Stimulated activated naive CD8-positive, alpha-beta T cell treated with anti-CD3 and anti-CD28 coated beads, Interleukin-15, Interleukin-2, amounts not matched to agents 100 ng/mL and 50 ng/mL, for 24 hours (primary cell): ENCODE measurements at regions not wholly inside any gene's neighbourhood (a gene's known extent, or its start where the extent isn't known, plus 50 kb on each side); places are given as distances from the start of the nearest gene placed in this dataset.

Source experiments
- H3K27ac Mint-ChIP-seq: one replicate; pipeline ENCODE4 v1.8.0; 2021; ENCODE audit warnings: mild to moderate bottlenecking, mixed read lengths
- H3K27me3 Mint-ChIP-seq: one replicate; pipeline ENCODE4 v1.8.0; 2021; ENCODE audit warnings: mixed read lengths
- H3K36me3 Mint-ChIP-seq: one replicate; pipeline ENCODE4 v1.8.0; 2021; ENCODE audit warnings: low read depth, mixed read lengths
- H3K4me1 Mint-ChIP-seq: one replicate; pipeline ENCODE4 v1.8.0; 2021; ENCODE audit warnings: low read depth, mixed read lengths
- H3K4me3 Mint-ChIP-seq: one replicate; pipeline ENCODE4 v1.8.0; 2021; ENCODE audit warnings: mild to moderate bottlenecking, mixed read lengths
- H3K9me3 Mint-ChIP-seq: one replicate; pipeline ENCODE4 v1.8.0; 2021; ENCODE audit warnings: mixed read lengths

GRCh38 chrY:21254476-21254875 is 256.7 kb upstream of the RBMY1B start:
- peak overlapping the region; percentile 79 for H3K4me3 Mint-ChIP-seq
- no peaks in the 10 kb centered on the region for H3K36me3 Mint-ChIP-seq
- H3K4me1 Mint-ChIP-seq = peaks cover 48% of the 10 kb centered on the region
- no peaks in the 10 kb centered on the region for H3K9me3 Mint-ChIP-seq
- peak overlapping the region; percentile 85 for H3K27ac Mint-ChIP-seq
- H3K27me3 Mint-ChIP-seq = no peaks in the 10 kb centered on the region

GRCh38 chrY:21256820-21257219 is 254.3 kb upstream of the RBMY1B start:
- Mint-ChIP-seq H3K36me3 (no peaks in the 10 kb centered on the region), H3K9me3 (no peaks in the 10 kb centered on the region), H3K27me3 (no peaks in the 10 kb centered on the region), H3K27ac (no peak overlapping the region), H3K4me1 (peaks cover 40% of the 10 kb centered on the region), H3K4me3 (no peak overlapping the region)

GRCh38 chrY:21259707-21260106 is 251.4 kb upstream of the RBMY1B start:
- Mint-ChIP-seq H3K27ac (no peak overlapping the region), H3K9me3 (no peaks in the 10 kb centered on the region), H3K4me3 (no peak overlapping the region), H3K4me1 (peaks cover 31% of the 10 kb centered on the region), H3K27me3 (no peaks in the 10 kb centered on the region), H3K36me3 (no peaks in the 10 kb centered on the region)

GRCh38 chrY:21260325-21260724 is 250.8 kb upstream of the RBMY1B start:
- Mint-ChIP-seq H3K36me3 (no peaks in the 10 kb centered on the region), H3K27ac (no peak overlapping the region), H3K9me3 (no peaks in the 10 kb centered on the region), H3K27me3 (no peaks in the 10 kb centered on the region), H3K4me3 (no peak overlapping the region), H3K4me1 (peaks cover 28% of the 10 kb centered on the region)

- H3K27ac Mint-ChIP-seq = no peak overlapping the region
- no peak overlapping the region for H3K4me3 Mint-ChIP-seq
- H3K27me3 Mint-ChIP-seq = no peaks in the 10 kb centered on the region
- H3K4me1 Mint-ChIP-seq = peaks cover 27% of the 10 kb centered on the region
- no peaks in the 10 kb centered on the region for H3K9me3 Mint-ChIP-seq
- H3K36me3 Mint-ChIP-seq = no peaks in the 10 kb centered on the region
Observed at GRCh38 chrY:21261158-21261557, 250.0 kb upstream of the RBMY1B start.

- no peaks in the 10 kb centered on the region for H3K36me3 Mint-ChIP-seq
- no peaks in the 10 kb centered on the region for H3K27me3 Mint-ChIP-seq
- no peak overlapping the region for H3K4me3 Mint-ChIP-seq
- H3K9me3 Mint-ChIP-seq = no peaks in the 10 kb centered on the region
- no peaks in the 10 kb centered on the region for H3K4me1 Mint-ChIP-seq
- H3K27ac Mint-ChIP-seq = no peak overlapping the region
Observed at GRCh38 chrY:21266751-21267150, 244.4 kb upstream of the RBMY1B start.

GRCh38 chrY:21267164-21267563 is 244.0 kb upstream of the RBMY1B start:
- H3K4me3 Mint-ChIP-seq = no peak overlapping the region
- H3K27me3 Mint-ChIP-seq = no peaks in the 10 kb centered on the region
- H3K36me3 Mint-ChIP-seq = no peaks in the 10 kb centered on the region
- H3K4me1 Mint-ChIP-seq = no peaks in the 10 kb centered on the region
- no peaks in the 10 kb centered on the region for H3K9me3 Mint-ChIP-seq
- H3K27ac Mint-ChIP-seq = no peak overlapping the region

GRCh38 chrY:21287769-21288168 is 223.4 kb upstream of the RBMY1B start:
- no peaks in the 10 kb centered on the region for H3K27me3 Mint-ChIP-seq
- no peaks in the 10 kb centered on the region for H3K36me3 Mint-ChIP-seq
- H3K4me3 Mint-ChIP-seq = no peak overlapping the region
- H3K4me1 Mint-ChIP-seq = no peaks in the 10 kb centered on the region
- no peak overlapping the region for H3K27ac Mint-ChIP-seq
- no peaks in the 10 kb centered on the region for H3K9me3 Mint-ChIP-seq

- no peak overlapping the region for H3K4me3 Mint-ChIP-seq
- no peaks in the 10 kb centered on the region for H3K9me3 Mint-ChIP-seq
- no peaks in the 10 kb centered on the region for H3K36me3 Mint-ChIP-seq
- H3K27ac Mint-ChIP-seq = no peak overlapping the region
- H3K4me1 Mint-ChIP-seq = no peaks in the 10 kb centered on the region
- H3K27me3 Mint-ChIP-seq = no peaks in the 10 kb centered on the region
Observed at GRCh38 chrY:21288908-21289307, 222.2 kb upstream of the RBMY1B start.

- Mint-ChIP-seq H3K4me3 (no peak overlapping the region), H3K9me3 (peaks cover 6% of the 10 kb centered on the region), H3K36me3 (no peaks in the 10 kb centered on the region), H3K27me3 (no peaks in the 10 kb centered on the region), H3K27ac (no peak overlapping the region), H3K4me1 (no peaks in the 10 kb centered on the region)
Observed at GRCh38 chrY:21295206-21295605, 215.9 kb upstream of the RBMY1B start.

GRCh38 chrY:21302278-21302677 is 208.9 kb upstream of the RBMY1B start:
- H3K27me3 Mint-ChIP-seq = no peaks in the 10 kb centered on the region
- H3K36me3 Mint-ChIP-seq = no peaks in the 10 kb centered on the region
- H3K27ac Mint-ChIP-seq = no peak overlapping the region
- no peaks in the 10 kb centered on the region for H3K9me3 Mint-ChIP-seq
- no peak overlapping the region for H3K4me3 Mint-ChIP-seq
- no peaks in the 10 kb centered on the region for H3K4me1 Mint-ChIP-seq

- Mint-ChIP-seq H3K4me1 (no peaks in the 10 kb centered on the region), H3K9me3 (no peaks in the 10 kb centered on the region), H3K27ac (no peak overlapping the region)
Observed at GRCh38 chrY:21315366-21315765, 195.8 kb upstream of the RBMY1B start.

More at GRCh38 chrY:21315366-21315765, 195.8 kb upstream of the RBMY1B start:
- Mint-ChIP-seq H3K27me3 (no peaks in the 10 kb centered on the region), H3K4me3 (no peak overlapping the region), H3K36me3 (no peaks in the 10 kb centered on the region)
